ENCODE measurements at regions not wholly inside any gene's neighbourhood (a gene's known extent, or its start where the extent isn't known, plus 50 kb on each side); places are given as distances from the start of the nearest gene placed in this dataset.

- no peak overlapping the region for H4K5ac ChIP-seq (ENCODE audit: low read length)
- H3K23ac ChIP-seq (ENCODE audit: low read length) = no peak overlapping the region
- H2BK120ac ChIP-seq (ENCODE audit: low read depth, low read length) = no peak overlapping the region
- no peak overlapping the region for H3K4me3 ChIP-seq (ENCODE audit: low read length)
- H3K4me1 ChIP-seq (ENCODE audit: control insufficient read depth, low read depth, low read length) = no peaks in the 10 kb centered on the region
- DNase-seq = no peak
- H3K79me2 ChIP-seq (ENCODE audit: control insufficient read depth, insufficient read depth, low read length) = no peaks in the 10 kb centered on the region
- H3K4ac ChIP-seq (ENCODE audit: low read depth, low read length) = no peak overlapping the region
- H3K18ac ChIP-seq (ENCODE audit: low read length) = no peak overlapping the region
- no peaks in the 10 kb centered on the region for H3K27me3 ChIP-seq (ENCODE audit: insufficient read depth, low read length, poor library complexity)
- no peak overlapping the region for H3K9ac ChIP-seq (ENCODE audit: low read length)
- no peaks in the 10 kb centered on the region for H3K79me1 ChIP-seq (ENCODE audit: low read length)
- no peak overlapping the region for H3K56ac ChIP-seq (ENCODE audit: low read length)
- no peak overlapping the region for H2AK5ac ChIP-seq (ENCODE audit: low read length)
- H3K27ac ChIP-seq (ENCODE audit: low read depth, low read length) = no peak overlapping the region
- no peaks in the 10 kb centered on the region for H3K36me3 ChIP-seq (ENCODE audit: control insufficient read depth, insufficient read depth, low read length)
- WGBS (ENCODE audit: extremely low coverage, insufficient coverage, low lambda C conversion rate) = 100% methylated on average over 1 of the region's 2 CpGs
- no peak overlapping the region for H3K4me2 ChIP-seq (ENCODE audit: low read length)
- H2BK5ac ChIP-seq (ENCODE audit: low read length) = no peak overlapping the region
- no peak overlapping the region for H4K8ac ChIP-seq (ENCODE audit: low read depth, low read length)
- no peak overlapping the region for H2BK15ac ChIP-seq (replicated peaks; ENCODE audit: low read depth)
Observed at GRCh38 chr6:118396969-118397368, 151.1 kb upstream of the PLN start.

- Histone ChIP-seq H2BK15ac (replicated peaks; ENCODE audit: low read depth) (no peak overlapping the region), H3K36me3 (ENCODE audit: control insufficient read depth, insufficient read depth, low read length) (no peaks in the 10 kb centered on the region), H3K79me2 (ENCODE audit: control insufficient read depth, insufficient read depth, low read length) (no peaks in the 10 kb centered on the region), H3K79me1 (ENCODE audit: low read length) (no peaks in the 10 kb centered on the region), H3K27me3 (ENCODE audit: insufficient read depth, low read length, poor library complexity) (no peaks in the 10 kb centered on the region), H2BK5ac (ENCODE audit: low read length) (no peak overlapping the region), H3K4me1 (ENCODE audit: control insufficient read depth, low read depth, low read length) (no peaks in the 10 kb centered on the region), H3K27ac (ENCODE audit: low read depth, low read length) (no peak overlapping the region), H3K4me2 (ENCODE audit: low read length) (no peak overlapping the region), H3K18ac (ENCODE audit: low read length) (no peak overlapping the region), H2BK120ac (ENCODE audit: low read depth, low read length) (no peak overlapping the region), H4K8ac (ENCODE audit: low read depth, low read length) (no peak overlapping the region), H3K9ac (ENCODE audit: low read length) (no peak overlapping the region), H4K5ac (ENCODE audit: low read length) (no peak overlapping the region), H3K23ac (ENCODE audit: low read length) (no peak overlapping the region), H3K4ac (ENCODE audit: low read depth, low read length) (no peak overlapping the region), H2AK5ac (ENCODE audit: low read length) (no peak overlapping the region), H3K4me3 (ENCODE audit: low read length) (no peak overlapping the region), H3K56ac (ENCODE audit: low read length) (no peak overlapping the region)
- no peak for DNase-seq
- WGBS (ENCODE audit: extremely low coverage, insufficient coverage, low lambda C conversion rate) = no CpG with 5 or more reads among the region's 1 CpG
Observed at GRCh38 chr6:118397671-118398465, 150.2 kb upstream of the PLN start.

GRCh38 chr6:118400098-118400497 lies 148.0 kb upstream of the PLN start:
- Histone ChIP-seq H3K18ac (ENCODE audit: low read length) (no peak overlapping the region), H2AK5ac (ENCODE audit: low read length) (no peak overlapping the region), H2BK120ac (ENCODE audit: low read depth, low read length) (no peak overlapping the region), H2BK15ac (replicated peaks; ENCODE audit: low read depth) (no peak overlapping the region), H3K4me2 (ENCODE audit: low read length) (no peak overlapping the region), H2BK5ac (ENCODE audit: low read length) (no peak overlapping the region), H3K27ac (ENCODE audit: low read depth, low read length) (no peak overlapping the region), H3K79me2 (ENCODE audit: control insufficient read depth, insufficient read depth, low read length) (no peaks in the 10 kb centered on the region), H4K8ac (ENCODE audit: low read depth, low read length) (no peak overlapping the region), H3K4me3 (ENCODE audit: low read length) (no peak overlapping the region), H3K56ac (ENCODE audit: low read length) (no peak overlapping the region), H3K27me3 (ENCODE audit: insufficient read depth, low read length, poor library complexity) (no peaks in the 10 kb centered on the region), H3K36me3 (ENCODE audit: control insufficient read depth, insufficient read depth, low read length) (no peaks in the 10 kb centered on the region), H3K4me1 (ENCODE audit: control insufficient read depth, low read depth, low read length) (no peaks in the 10 kb centered on the region), H3K9ac (ENCODE audit: low read length) (no peak overlapping the region), H4K5ac (ENCODE audit: low read length) (no peak overlapping the region), H3K79me1 (ENCODE audit: low read length) (no peaks in the 10 kb centered on the region), H3K4ac (ENCODE audit: low read depth, low read length) (no peak overlapping the region), H3K23ac (ENCODE audit: low read length) (no peak overlapping the region)
- WGBS (ENCODE audit: extremely low coverage, insufficient coverage, low lambda C conversion rate) = no CpG with 5 or more reads among the region's 1 CpG
- DNase-seq = no peak

- H3K27ac ChIP-seq (ENCODE audit: low read depth, low read length) = no peak overlapping the region
- no peak overlapping the region for H4K8ac ChIP-seq (ENCODE audit: low read depth, low read length)
- H3K4me1 ChIP-seq (ENCODE audit: control insufficient read depth, low read depth, low read length) = no peaks in the 10 kb centered on the region
- DNase-seq = no peak
- H4K5ac ChIP-seq (ENCODE audit: low read length) = no peak overlapping the region
- H3K4me3 ChIP-seq (ENCODE audit: low read length) = no peak overlapping the region
- no peak overlapping the region for H2BK15ac ChIP-seq (replicated peaks; ENCODE audit: low read depth)
- no peak overlapping the region for H3K9ac ChIP-seq (ENCODE audit: low read length)
- no peak overlapping the region for H2BK5ac ChIP-seq (ENCODE audit: low read length)
- no peaks in the 10 kb centered on the region for H3K27me3 ChIP-seq (ENCODE audit: insufficient read depth, low read length, poor library complexity)
- H2BK120ac ChIP-seq (ENCODE audit: low read depth, low read length) = no peak overlapping the region
- H3K56ac ChIP-seq (ENCODE audit: low read length) = no peak overlapping the region
- H3K23ac ChIP-seq (ENCODE audit: low read length) = no peak overlapping the region
- no peaks in the 10 kb centered on the region for H3K36me3 ChIP-seq (ENCODE audit: control insufficient read depth, insufficient read depth, low read length)
- H2AK5ac ChIP-seq (ENCODE audit: low read length) = no peak overlapping the region
- H3K4ac ChIP-seq (ENCODE audit: low read depth, low read length) = no peak overlapping the region
- no peak overlapping the region for H3K4me2 ChIP-seq (ENCODE audit: low read length)
- H3K18ac ChIP-seq (ENCODE audit: low read length) = no peak overlapping the region
- H3K79me1 ChIP-seq (ENCODE audit: low read length) = no peaks in the 10 kb centered on the region
- no peaks in the 10 kb centered on the region for H3K79me2 ChIP-seq (ENCODE audit: control insufficient read depth, insufficient read depth, low read length)
- no CpG with 5 or more reads among the region's 2 CpGs for WGBS (ENCODE audit: extremely low coverage, insufficient coverage, low lambda C conversion rate)
Observed at GRCh38 chr6:118400582-118400981, 147.5 kb upstream of the PLN start.

- WGBS (ENCODE audit: extremely low coverage, insufficient coverage, low lambda C conversion rate) = no CpG with 5 or more reads among the region's 3 CpGs
- no peak overlapping the region for H2AK5ac ChIP-seq (ENCODE audit: low read length)
- no peak overlapping the region for H3K4me2 ChIP-seq (ENCODE audit: low read length)
Observed at GRCh38 chr6:118401325-118401975, 146.6 kb upstream of the PLN start.

More at GRCh38 chr6:118401325-118401975, 146.6 kb upstream of the PLN start:
- H3K4ac ChIP-seq (ENCODE audit: low read depth, low read length) = no peak overlapping the region
- H4K8ac ChIP-seq (ENCODE audit: low read depth, low read length) = no peak overlapping the region
- H3K18ac ChIP-seq (ENCODE audit: low read length) = no peak overlapping the region
- H3K79me1 ChIP-seq (ENCODE audit: low read length) = no peaks in the 10 kb centered on the region
- no peak overlapping the region for H2BK5ac ChIP-seq (ENCODE audit: low read length)
- no peak overlapping the region for H2BK120ac ChIP-seq (ENCODE audit: low read depth, low read length)
- H3K4me3 ChIP-seq (ENCODE audit: low read length) = no peak overlapping the region
- no peak overlapping the region for H2BK15ac ChIP-seq (replicated peaks; ENCODE audit: low read depth)
- H4K5ac ChIP-seq (ENCODE audit: low read length) = no peak overlapping the region
- H3K27me3 ChIP-seq (ENCODE audit: insufficient read depth, low read length, poor library complexity) = no peaks in the 10 kb centered on the region
- H3K9ac ChIP-seq (ENCODE audit: low read length) = no peak overlapping the region
- no peak overlapping the region for H3K27ac ChIP-seq (ENCODE audit: low read depth, low read length)
- no peak overlapping the region for H3K23ac ChIP-seq (ENCODE audit: low read length)
- no peak for DNase-seq
- H3K36me3 ChIP-seq (ENCODE audit: control insufficient read depth, insufficient read depth, low read length) = no peaks in the 10 kb centered on the region
- no peaks in the 10 kb centered on the region for H3K79me2 ChIP-seq (ENCODE audit: control insufficient read depth, insufficient read depth, low read length)
- H3K56ac ChIP-seq (ENCODE audit: low read length) = no peak overlapping the region
- no peaks in the 10 kb centered on the region for H3K4me1 ChIP-seq (ENCODE audit: control insufficient read depth, low read depth, low read length)
